Thoracic aorta (tissue), 2 donors: ENCODE measurements at regions not wholly inside any gene's neighbourhood (a gene's known extent, or its start where the extent isn't known, plus 50 kb on each side); places are given as distances from the start of the nearest gene placed in this dataset.
"Not testable (repeated sequence)": the region's sequence is repeated elsewhere in the genome, so short reads cannot be mapped to it uniquely, and the experiment has no call there.

ENCODE experiments used
- ATAC-seq: fragments of 150-250 bp; one replicate; pipeline ENCODE4 v1.8.0; 2017; ENCODE audit warnings: low read depth; ENCODE audit not compliant: insufficient number of reproducible peaks, low FRiP score
- DNase-seq: peaks from one replicate; pipeline ENCODE4 v3.0.0-alpha.2; 2020; ENCODE audit warnings: low spot score
- H3K27ac ChIP-seq, 2 donors: fragments of 200-600 bp; sonication (generic); 1 replicate in 1 of 2; 2 replicates in 1 of 2; pipeline ENCODE4 v1.5.1; 2016; ENCODE audit warnings: mild to moderate bottlenecking in 2 of 2, moderate library complexity in 2 of 2
- H3K27me3 ChIP-seq: fragments of 200-600 bp; sonication (generic); replicated peaks from 2 replicates; pipeline ENCODE4 v1.6.0; 2016; ENCODE audit warnings: mild to moderate bottlenecking; ENCODE audit not compliant: insufficient read depth
- H3K36me3 ChIP-seq: fragments of 200-600 bp; sonication (generic); one replicate; pipeline ENCODE4 v1.5.1; 2016
- H3K4me1 ChIP-seq, 2 donors: fragments of 200-600 bp; sonication (generic); 1 replicate in 1 of 2; 2 replicates in 1 of 2; pipeline versions ENCODE4 v1.5.1 to v1.6.0; 2016; ENCODE audit warnings: low read depth in 2 of 2, mild to moderate bottlenecking in 1 of 2; ENCODE audit not compliant: control insufficient read depth in 1 of 2
- H3K4me3 ChIP-seq: fragments of 200-600 bp; sonication (generic); 2 replicates; pipeline ENCODE4 v1.5.1; 2016; ENCODE audit warnings: mild to moderate bottlenecking
- H3K9me3 ChIP-seq: fragments of 200-600 bp; sonication (generic); 2 replicates; pipeline ENCODE4 v1.5.1; 2016
- TF ChIP-seq, protein P1 (sequence below): fragments of 200-600 bp; sonication (generic); IDR thresholded peaks from one replicate; pipeline ENCODE4 v1.5.1; 2019; ENCODE audit warnings: antibody characterized with exemption

DNA sequence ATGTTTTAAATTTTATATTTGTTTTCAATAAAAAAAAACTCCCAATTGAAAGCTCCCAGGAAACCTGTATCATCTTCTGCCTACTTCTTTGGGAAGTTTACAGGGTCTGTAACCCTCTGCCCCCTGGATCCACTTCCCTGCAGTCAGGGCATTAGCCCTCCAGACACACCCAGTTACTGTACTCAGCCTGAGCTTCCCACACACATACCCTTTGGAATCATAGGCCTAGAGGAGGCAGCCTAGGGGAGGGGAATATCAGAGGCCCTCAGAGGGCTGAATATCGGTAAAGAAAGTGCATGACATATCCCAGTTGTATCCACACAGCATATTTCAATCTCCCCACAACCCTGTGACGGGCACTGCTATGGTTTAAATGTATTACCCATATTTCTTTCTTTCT is 56.2 kb upstream of the TFPI start:
- ATAC-seq: not testable (repeated sequence)

DNA sequence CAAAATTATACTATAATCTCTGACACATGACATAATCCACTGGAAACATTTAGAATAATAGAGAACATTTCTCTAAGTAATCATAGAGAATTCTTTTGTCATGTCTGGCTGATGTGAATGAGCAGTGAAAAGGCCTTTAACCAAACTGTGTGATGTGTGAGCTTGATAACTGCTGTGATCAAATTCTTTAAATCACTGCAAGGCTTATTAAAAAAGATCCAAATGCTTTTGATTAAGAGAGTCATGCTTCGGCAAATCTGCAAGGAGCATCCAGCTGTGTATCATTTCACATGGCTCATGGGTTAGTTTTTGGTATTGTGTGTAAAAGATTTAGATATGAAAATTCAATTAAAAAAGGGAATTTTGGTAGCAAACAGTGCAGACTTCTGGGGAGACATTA is 58.6 kb upstream of the TFPI start:
- H3K4me1 ChIP-seq: peaks cover 3 to 8% of the 10 kb centered on the region in 2 donors
- ATAC-seq (no peak), DNase-seq (no peak)
- H3K27ac ChIP-seq: no peak overlapping the region
- H3K36me3 ChIP-seq: no peaks in the 10 kb centered on the region
- H3K4me3 ChIP-seq: no peak overlapping the region
- no peaks in the 10 kb centered on the region for H3K9me3 ChIP-seq
- TF ChIP-seq, protein P1, sequence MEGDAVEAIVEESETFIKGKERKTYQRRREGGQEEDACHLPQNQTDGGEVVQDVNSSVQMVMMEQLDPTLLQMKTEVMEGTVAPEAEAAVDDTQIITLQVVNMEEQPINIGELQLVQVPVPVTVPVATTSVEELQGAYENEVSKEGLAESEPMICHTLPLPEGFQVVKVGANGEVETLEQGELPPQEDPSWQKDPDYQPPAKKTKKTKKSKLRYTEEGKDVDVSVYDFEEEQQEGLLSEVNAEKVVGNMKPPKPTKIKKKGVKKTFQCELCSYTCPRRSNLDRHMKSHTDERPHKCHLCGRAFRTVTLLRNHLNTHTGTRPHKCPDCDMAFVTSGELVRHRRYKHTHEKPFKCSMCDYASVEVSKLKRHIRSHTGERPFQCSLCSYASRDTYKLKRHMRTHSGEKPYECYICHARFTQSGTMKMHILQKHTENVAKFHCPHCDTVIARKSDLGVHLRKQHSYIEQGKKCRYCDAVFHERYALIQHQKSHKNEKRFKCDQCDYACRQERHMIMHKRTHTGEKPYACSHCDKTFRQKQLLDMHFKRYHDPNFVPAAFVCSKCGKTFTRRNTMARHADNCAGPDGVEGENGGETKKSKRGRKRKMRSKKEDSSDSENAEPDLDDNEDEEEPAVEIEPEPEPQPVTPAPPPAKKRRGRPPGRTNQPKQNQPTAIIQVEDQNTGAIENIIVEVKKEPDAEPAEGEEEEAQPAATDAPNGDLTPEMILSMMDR: no peak
- no peaks in the 10 kb centered on the region for H3K27me3 ChIP-seq

More for the DNA sequence above, 56.2 kb upstream of the TFPI start:
- not testable (repeated sequence) for H3K27me3 ChIP-seq, H3K36me3 ChIP-seq, H3K27ac ChIP-seq, H3K4me1 ChIP-seq, H3K9me3 ChIP-seq, H3K4me3 ChIP-seq, DNase-seq

DNA sequence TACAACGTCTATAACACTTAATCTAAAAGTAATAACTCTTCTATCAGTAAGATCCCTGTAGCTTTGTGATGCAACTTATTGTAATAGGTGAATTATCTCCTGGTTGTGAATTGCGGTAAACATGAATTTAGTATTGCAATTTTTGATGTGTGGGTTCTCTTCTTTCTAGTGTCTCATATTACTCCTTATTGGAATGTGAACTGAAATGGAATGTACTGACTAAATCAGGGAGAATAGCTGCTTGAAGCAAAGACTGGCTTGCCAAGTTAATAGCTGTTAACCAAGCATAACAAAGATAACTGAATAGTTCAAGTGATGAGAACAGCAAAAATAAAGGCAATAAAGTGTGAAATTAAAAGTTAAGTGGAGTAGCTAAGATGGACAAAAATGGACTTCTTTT is 60.5 kb upstream of the TFPI start:
- TF ChIP-seq, protein P1: no peak
- ATAC-seq (no peak), DNase-seq (no peak)
- Histone ChIP-seq H3K27me3 (no peaks in the 10 kb centered on the region), H3K36me3 (no peaks in the 10 kb centered on the region), H3K4me3 (no peak overlapping the region), H3K4me1 (peaks cover 3 to 8% of the 10 kb centered on the region in 2 donors), H3K9me3 (no peaks in the 10 kb centered on the region), H3K27ac (no peak overlapping the region)

DNA sequence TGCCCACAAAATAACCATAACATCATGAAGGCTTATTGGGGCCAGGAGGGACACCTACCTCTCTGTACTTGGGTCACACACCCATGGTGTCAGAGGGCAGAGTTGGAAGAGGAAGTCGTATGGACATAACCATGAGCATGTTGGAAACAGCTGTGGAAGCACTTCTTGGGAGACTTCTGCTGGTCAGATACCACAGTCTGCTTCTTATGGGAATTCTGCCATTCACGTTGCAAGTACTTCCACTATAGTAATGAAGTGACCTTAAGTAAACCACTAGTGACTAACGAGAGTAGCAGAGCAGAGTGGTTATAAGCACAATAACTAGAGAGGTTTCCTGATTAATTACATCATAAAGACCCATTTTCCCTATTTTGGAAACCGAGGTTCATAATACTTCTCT is 61.1 kb upstream of the TFPI start:
- no peak overlapping the region for H3K27ac ChIP-seq
- no peaks in the 10 kb centered on the region for H3K27me3 ChIP-seq
- ATAC-seq (no peak), DNase-seq (no peak)
- no peaks in the 10 kb centered on the region for H3K36me3 ChIP-seq
- no peaks in the 10 kb centered on the region for H3K9me3 ChIP-seq
- no peak overlapping the region for H3K4me3 ChIP-seq
- H3K4me1 ChIP-seq: peaks cover 3 to 8% of the 10 kb centered on the region in 2 donors
- TF ChIP-seq, protein P1: no peak

DNA sequence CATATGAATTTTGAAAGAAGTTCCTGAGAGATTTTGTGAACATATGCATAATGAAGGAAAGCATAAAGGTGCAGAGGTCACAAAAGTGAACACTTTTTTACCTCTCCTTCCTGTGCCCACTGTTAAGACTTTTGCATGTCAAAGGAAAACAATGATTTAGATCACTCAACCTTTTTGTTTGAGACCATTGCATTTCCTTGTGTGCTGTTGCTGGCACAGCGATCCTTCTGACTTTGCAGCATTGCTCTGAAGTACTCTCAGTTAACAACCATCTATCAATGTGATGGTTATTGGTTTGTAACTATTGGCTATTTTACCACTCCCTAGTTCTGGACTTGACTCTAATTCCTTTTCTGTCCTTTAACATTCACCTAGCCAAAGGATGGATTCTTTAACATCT is 61.7 kb upstream of the TFPI start:
- TF ChIP-seq, protein P1: no peak
- H3K4me3 ChIP-seq: no peak overlapping the region
- no peaks in the 10 kb centered on the region for H3K36me3 ChIP-seq
- peaks cover 3 to 8% of the 10 kb centered on the region in 2 donors for H3K4me1 ChIP-seq
- H3K27me3 ChIP-seq: no peaks in the 10 kb centered on the region
- H3K27ac ChIP-seq: no peak overlapping the region
- H3K9me3 ChIP-seq: no peaks in the 10 kb centered on the region
- no peak for ATAC-seq
- DNase-seq: no peak

DNA sequence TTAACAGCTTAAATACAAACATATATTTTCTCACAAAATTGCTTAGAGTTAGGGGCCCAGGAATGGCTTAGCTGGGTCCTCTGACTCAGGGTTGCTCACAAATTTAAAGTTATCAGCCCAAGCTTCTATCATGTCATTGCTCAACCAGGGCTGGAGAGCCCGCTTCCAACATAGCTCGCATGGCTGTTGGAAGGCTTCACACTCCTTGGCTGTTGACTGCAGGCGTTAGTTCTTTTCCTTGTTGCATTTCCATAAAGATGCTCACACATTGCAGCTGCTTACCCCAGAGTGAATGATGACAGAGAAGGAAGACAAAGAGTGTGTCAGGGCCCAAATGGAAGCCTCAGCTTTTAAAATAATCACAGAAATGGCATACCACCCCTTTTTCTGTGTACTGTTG is 62.9 kb upstream of the TFPI start:
- H3K4me3 ChIP-seq: no peak overlapping the region
- peaks cover 3 to 8% of the 10 kb centered on the region in 2 donors for H3K4me1 ChIP-seq
- H3K27ac ChIP-seq: no peak overlapping the region
- no peaks in the 10 kb centered on the region for H3K9me3 ChIP-seq
- ATAC-seq (no peak), DNase-seq (no peak)
- TF ChIP-seq, protein P1: no peak
- H3K27me3 ChIP-seq: no peaks in the 10 kb centered on the region
- no peaks in the 10 kb centered on the region for H3K36me3 ChIP-seq
